ENCODE measurements at regions not wholly inside any gene's neighbourhood (a gene's known extent, or its start where the extent isn't known, plus 50 kb on each side); places are given as distances from the start of the nearest gene placed in this dataset.

- no peaks in the 10 kb centered on the region for H3K9me3 ChIP-seq (ENCODE audit: control insufficient read depth in 2 of 2, insufficient read depth in 1 of 2, low read depth in 1 of 2, low read length in 1 of 2)
- H3K27me3 ChIP-seq (ENCODE audit: control insufficient read depth in 3 of 3, insufficient read depth in 3 of 3, low read length in 3 of 3): no peaks in the 10 kb centered on the region
- H3K27ac ChIP-seq (ENCODE audit: low read depth in 1 of 3, low read length in 2 of 3): no peak overlapping the region
- H3K4me3 ChIP-seq (ENCODE audit: low read depth in 1 of 3, low read length in 3 of 3): no peak overlapping the region
- 65 to 81% (median 77%) methylated on average over 8 of the region's 8 CpGs for WGBS, 3 donors
- DNase-seq: no peak
- no peak for FAIRE-seq
- no peaks in the 10 kb centered on the region for H3K4me1 ChIP-seq (ENCODE audit: control insufficient read depth in 3 of 3, insufficient read depth in 2 of 3, low read depth in 1 of 3, low read length in 2 of 3)
- no peaks in the 10 kb centered on the region for H3K36me3 ChIP-seq (ENCODE audit: control insufficient read depth in 3 of 3, insufficient read depth in 2 of 3, low read depth in 1 of 3, low read length in 3 of 3)
Observed at GRCh38 chr16:9034056-9034455, 57.4 kb upstream of the HAPSTR1 start.

GRCh38 chr16:9035996-9036395, 55.4 kb upstream of the HAPSTR1 start:
- H3K4me1 ChIP-seq (ENCODE audit: control insufficient read depth in 3 of 3, insufficient read depth in 2 of 3, low read depth in 1 of 3, low read length in 2 of 3): no peaks in the 10 kb centered on the region
- no peak overlapping the region for H3K4me3 ChIP-seq (ENCODE audit: low read depth in 1 of 3, low read length in 3 of 3)
- no peak overlapping the region for H3K27ac ChIP-seq (ENCODE audit: low read depth in 1 of 3, low read length in 2 of 3)
- no peaks in the 10 kb centered on the region for H3K36me3 ChIP-seq (ENCODE audit: control insufficient read depth in 3 of 3, insufficient read depth in 2 of 3, low read depth in 1 of 3, low read length in 3 of 3)
- no peak for DNase-seq
- no peaks in the 10 kb centered on the region for H3K9me3 ChIP-seq (ENCODE audit: control insufficient read depth in 2 of 2, insufficient read depth in 1 of 2, low read depth in 1 of 2, low read length in 1 of 2)
- WGBS, 3 donors: 83 to 86% (median 83%) methylated on average over 5 of the region's 5 CpGs
- no peak for FAIRE-seq
- H3K27me3 ChIP-seq (ENCODE audit: control insufficient read depth in 3 of 3, insufficient read depth in 3 of 3, low read length in 3 of 3): no peaks in the 10 kb centered on the region

GRCh38 chr16:9039210-9039609, 52.2 kb upstream of the HAPSTR1 start:
- WGBS, 3 donors: 49 to 63% (median 57%) methylated on average over 4 of the region's 4 CpGs
- H3K9me3 ChIP-seq (ENCODE audit: control insufficient read depth in 2 of 2, insufficient read depth in 1 of 2, low read depth in 1 of 2, low read length in 1 of 2): no peaks in the 10 kb centered on the region
- FAIRE-seq (no peak), DNase-seq (no peak)
- H3K4me1 ChIP-seq (ENCODE audit: control insufficient read depth in 3 of 3, insufficient read depth in 2 of 3, low read depth in 1 of 3, low read length in 2 of 3): no peaks in the 10 kb centered on the region
- no peaks in the 10 kb centered on the region for H3K27me3 ChIP-seq (ENCODE audit: control insufficient read depth in 3 of 3, insufficient read depth in 3 of 3, low read length in 3 of 3)
- no peak overlapping the region for H3K27ac ChIP-seq (ENCODE audit: low read depth in 1 of 3, low read length in 2 of 3)
- no peaks in the 10 kb centered on the region for H3K36me3 ChIP-seq (ENCODE audit: control insufficient read depth in 3 of 3, insufficient read depth in 2 of 3, low read depth in 1 of 3, low read length in 3 of 3)
- no peak overlapping the region for H3K4me3 ChIP-seq (ENCODE audit: low read depth in 1 of 3, low read length in 3 of 3)

- 84 to 90% (median 88%) methylated on average over 12 of the region's 12 CpGs for WGBS, 3 donors
- H3K36me3 ChIP-seq (ENCODE audit: control insufficient read depth in 3 of 3, insufficient read depth in 2 of 3, low read depth in 1 of 3, low read length in 3 of 3): no peaks in the 10 kb centered on the region
- no peaks in the 10 kb centered on the region for H3K27me3 ChIP-seq (ENCODE audit: control insufficient read depth in 3 of 3, insufficient read depth in 3 of 3, low read length in 3 of 3)
- DNase-seq (no peak), FAIRE-seq (no peak)
- no peaks in the 10 kb centered on the region for H3K9me3 ChIP-seq (ENCODE audit: control insufficient read depth in 2 of 2, insufficient read depth in 1 of 2, low read depth in 1 of 2, low read length in 1 of 2)
- H3K27ac ChIP-seq (ENCODE audit: low read depth in 1 of 3, low read length in 2 of 3): no peak overlapping the region
- no peaks in the 10 kb centered on the region for H3K4me1 ChIP-seq (ENCODE audit: control insufficient read depth in 3 of 3, insufficient read depth in 2 of 3, low read depth in 1 of 3, low read length in 2 of 3)
- no peak overlapping the region for H3K4me3 ChIP-seq (ENCODE audit: low read depth in 1 of 3, low read length in 3 of 3)
Observed at GRCh38 chr16:9040800-9041412, 50.5 kb upstream of the HAPSTR1 start.
